Spleen (tissue), 11 donors: ENCODE measurements at regions not wholly inside any gene's neighbourhood (a gene's known extent, or its start where the extent isn't known, plus 50 kb on each side); places are given as distances from the start of the nearest gene placed in this dataset.

Source experiments
- DNase-seq: peaks from one replicate; pipeline ENCODE4 v3.0.0-alpha.2; 2020
- H3K27ac ChIP-seq, 8 donors: fragments of 200-600 bp; sonication (generic) in 7 of 8; 1 replicate in 4 of 8; 2 replicates in 4 of 8; pipeline versions ENCODE4 v1.5.0 to v1.8.0; 2016 to 2021; ENCODE audit warnings: inconsistent platforms in 4 of 8, mild to moderate bottlenecking in 4 of 8, moderate library complexity in 1 of 8
- H3K27me3 ChIP-seq, 7 donors: fragments of 200-600 bp; sonication (generic) in 6 of 7; replicated peaks in 1 of 7; 1 replicate in 4 of 7; 2 replicates in 3 of 7; pipeline versions ENCODE4 v1.5.0 to v1.8.0; 2016 to 2021; ENCODE audit warnings: inconsistent platforms in 3 of 7, mild to moderate bottlenecking in 1 of 7
- H3K36me3 ChIP-seq, 6 donors: fragments of 200-600 bp; sonication (generic) in 5 of 6; 1 replicate in 4 of 6; 2 replicates in 2 of 6; pipeline versions ENCODE4 v1.5.0 to v1.8.0; 2016 to 2021; ENCODE audit warnings: inconsistent platforms in 2 of 6
- H3K4me1 ChIP-seq, 6 donors: fragments of 200-600 bp; sonication (generic) in 5 of 6; 1 replicate in 3 of 6; 2 replicates in 3 of 6; pipeline versions ENCODE4 v1.5.0 to v1.8.0; 2016 to 2021; ENCODE audit warnings: inconsistent platforms in 3 of 6
- H3K4me3 ChIP-seq, 8 donors: fragments of 200-600 bp; sonication (generic) in 7 of 8; 1 replicate in 4 of 8; 2 replicates in 4 of 8; pipeline versions ENCODE4 v1.5.0 to v1.8.0; 2016 to 2021; ENCODE audit warnings: inconsistent platforms in 4 of 8, mild to moderate bottlenecking in 4 of 8, moderate library complexity in 2 of 8
- H3K9me3 ChIP-seq, 8 donors: fragments of 200-600 bp; sonication (generic) in 7 of 8; 1 replicate in 4 of 8; 2 replicates in 4 of 8; pipeline versions ENCODE4 v1.5.0 to v1.8.0; 2016 to 2021; ENCODE audit warnings: inconsistent platforms in 4 of 8
- POLR2A ChIP-seq, 3 donors: fragments of 450-650 bp; IDR thresholded peaks; one replicate each; pipeline ENCODE4 v1.5.1; 2017; ENCODE audit warnings: antibody characterized with exemption in 3 of 3, mild to moderate bottlenecking in 1 of 3
- POLR2AphosphoS5 ChIP-seq, 3 donors: sonication (generic); formaldehyde crosslinking; IDR thresholded peaks; one replicate each; pipeline ENCODE4 v1.5.1; 2017; ENCODE audit warnings: antibody characterized with exemption in 3 of 3
- WGBS, 5 donors: extraction: QIAGEN DNeasy Blood & Tissue Kit in 3 of 5; methylation state at CpG; one replicate each; pipeline versions ENCODE4 v1.1.5 to v1.1.7; 2013 to 2018; 5-methylcytosine and 5-hydroxymethylcytosine counted together
- intact Hi-C: fragments of 100-400 bp; cut with DNase I; formaldehyde crosslinking; loops from one replicate; pipeline ENCODE4 v1.15.0; 2023; ENCODE audit warnings: low total_unique reads
- TF ChIP-seq, protein P1 (sequence below), 11 experiments: fragments of 200-600 bp in 7 of 11; fragments of 450-650 bp in 4 of 11; sonication (generic) in 4 of 11; IDR thresholded peaks in 8 of 11; conservative IDR thresholded peaks in 3 of 11; 1 replicate in 7 of 11; 2 replicates in 4 of 11; pipeline versions ENCODE4 v1.4.0 to v1.8.0; 2016 to 2021; ENCODE audit warnings: antibody characterized with exemption in 11 of 11, inconsistent platforms in 4 of 11, mild to moderate bottlenecking in 1 of 11
- donor health status: healthy with polysubstance abuse.
- donor health status: DM: no; HTN: no; CAD: no; lungs with moderate emphysema.
- donor health status: DM: no; HTN: no; CAD: no.
- donor health status: Bipolar disorder and iron deficiency.
- donor health status: healthy.
- donor health status: DM: no; HTN: no; CAD: no.
- donor health status: DM: yes; HTN: yes; CAD: no.

DNA sequence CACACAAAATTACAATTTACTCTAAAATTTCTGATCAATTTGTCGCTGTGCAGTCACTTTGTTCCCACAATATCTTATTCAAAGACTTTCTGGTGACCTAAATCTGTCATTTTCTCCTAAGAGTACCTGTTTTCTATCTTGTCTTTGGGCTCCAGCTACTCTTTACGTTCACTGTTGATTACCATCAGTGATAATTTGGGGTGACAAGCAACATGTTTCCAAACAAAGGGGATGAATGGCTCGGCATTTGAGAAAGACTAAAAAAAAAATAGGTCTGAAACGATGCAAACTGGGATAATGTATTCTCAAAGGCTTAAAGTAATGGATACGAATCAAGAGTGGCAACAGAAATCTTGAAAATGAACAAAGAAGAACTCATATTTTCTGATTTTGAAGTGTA, 205.2 kb upstream of the DAB2 start:
- Histone ChIP-seq H3K27ac (no peak overlapping the region), H3K4me3 (no peak overlapping the region), H3K36me3 (no peaks in the 10 kb centered on the region), H3K4me1 (no peaks in the 10 kb centered on the region), H3K9me3 (no peaks in the 10 kb centered on the region), H3K27me3 (no peaks in the 10 kb centered on the region)
- intact Hi-C loops = no loop called here
- WGBS, 5 donors = 62 to 82% (median 79%) methylated on average over 5 of the region's 5 CpGs
- no peak for DNase-seq
- TF ChIP-seq POLR2AphosphoS5 (IDR thresholded peaks at IDR 0.05) (no peak), POLR2A (IDR thresholded peaks at IDR 0.05) (no peak)
- TF ChIP-seq, protein P1, sequence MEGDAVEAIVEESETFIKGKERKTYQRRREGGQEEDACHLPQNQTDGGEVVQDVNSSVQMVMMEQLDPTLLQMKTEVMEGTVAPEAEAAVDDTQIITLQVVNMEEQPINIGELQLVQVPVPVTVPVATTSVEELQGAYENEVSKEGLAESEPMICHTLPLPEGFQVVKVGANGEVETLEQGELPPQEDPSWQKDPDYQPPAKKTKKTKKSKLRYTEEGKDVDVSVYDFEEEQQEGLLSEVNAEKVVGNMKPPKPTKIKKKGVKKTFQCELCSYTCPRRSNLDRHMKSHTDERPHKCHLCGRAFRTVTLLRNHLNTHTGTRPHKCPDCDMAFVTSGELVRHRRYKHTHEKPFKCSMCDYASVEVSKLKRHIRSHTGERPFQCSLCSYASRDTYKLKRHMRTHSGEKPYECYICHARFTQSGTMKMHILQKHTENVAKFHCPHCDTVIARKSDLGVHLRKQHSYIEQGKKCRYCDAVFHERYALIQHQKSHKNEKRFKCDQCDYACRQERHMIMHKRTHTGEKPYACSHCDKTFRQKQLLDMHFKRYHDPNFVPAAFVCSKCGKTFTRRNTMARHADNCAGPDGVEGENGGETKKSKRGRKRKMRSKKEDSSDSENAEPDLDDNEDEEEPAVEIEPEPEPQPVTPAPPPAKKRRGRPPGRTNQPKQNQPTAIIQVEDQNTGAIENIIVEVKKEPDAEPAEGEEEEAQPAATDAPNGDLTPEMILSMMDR (IDR thresholded peaks at IDR 0.05 in 8 of 11, conservative IDR thresholded peaks at IDR 0.05 in 3 of 11) = no peak

DNA sequence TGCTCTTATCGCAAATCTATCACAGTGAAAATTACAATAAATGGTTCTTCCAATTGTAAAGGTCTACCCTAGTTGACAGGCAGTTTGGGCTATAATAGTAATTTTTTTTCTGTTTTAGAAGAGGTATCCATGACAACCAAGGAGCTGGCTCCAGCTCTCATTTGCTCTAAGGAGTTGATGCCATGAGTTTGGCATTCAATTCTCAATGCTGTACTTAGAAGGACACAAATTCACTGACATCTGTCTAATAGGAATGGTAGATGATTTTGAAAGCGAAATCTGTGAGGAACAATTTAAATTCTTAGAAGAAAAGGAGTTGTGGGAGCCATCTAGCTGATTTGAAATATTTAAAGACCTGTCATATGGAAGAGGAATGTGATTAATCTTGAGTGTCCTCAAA, 203.6 kb upstream of the DAB2 start:
- intact Hi-C loops = no loop called here
- no peaks in the 10 kb centered on the region for H3K4me1 ChIP-seq
- TF ChIP-seq POLR2A (IDR thresholded peaks at IDR 0.05) = no peak
- no peaks in the 10 kb centered on the region for H3K36me3 ChIP-seq
- 66 to 87% (median 83%) methylated on average over 2 of the region's 2 CpGs for WGBS, 5 donors
- H3K27me3 ChIP-seq = no peaks in the 10 kb centered on the region
- DNase-seq = no peak
- no peak overlapping the region for H3K27ac ChIP-seq
- H3K4me3 ChIP-seq = no peak overlapping the region
- no peaks in the 10 kb centered on the region for H3K9me3 ChIP-seq

DNA sequence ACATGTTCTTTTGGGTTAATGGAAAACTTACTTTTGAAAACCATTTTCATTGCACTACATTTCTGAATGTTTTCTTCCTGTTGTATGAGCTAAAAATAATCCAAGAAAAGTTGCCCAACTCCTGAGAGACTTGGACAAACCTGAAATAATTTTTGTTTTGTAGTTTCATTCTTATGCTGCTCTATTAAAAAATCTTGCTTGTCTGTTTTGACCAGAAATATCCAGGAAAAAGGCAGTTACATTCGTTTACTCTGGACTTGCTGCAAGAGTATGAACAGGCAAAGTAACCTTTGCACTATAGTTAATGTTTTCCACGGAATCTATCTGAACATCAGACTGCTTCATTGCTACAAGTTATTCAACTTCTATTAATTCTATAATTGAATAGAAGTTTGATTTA, 200.1 kb upstream of the DAB2 start:
- DNase-seq = no peak
- Histone ChIP-seq H3K4me3 (no peak overlapping the region), H3K27me3 (no peaks in the 10 kb centered on the region), H3K27ac (no peak overlapping the region), H3K36me3 (no peaks in the 10 kb centered on the region), H3K9me3 (no peaks in the 10 kb centered on the region), H3K4me1 (no peaks in the 10 kb centered on the region)
- WGBS, 5 donors = 66 to 87% (median 71%) methylated on average over 2 of the region's 2 CpGs
- intact Hi-C loops = no loop called here
- TF ChIP-seq, protein P1 (IDR thresholded peaks at IDR 0.05 in 8 of 11, conservative IDR thresholded peaks at IDR 0.05 in 3 of 11) = no peak
- no peak for TF ChIP-seq POLR2A (IDR thresholded peaks at IDR 0.05)
- TF ChIP-seq POLR2AphosphoS5 (IDR thresholded peaks at IDR 0.05) = no peak

DNA sequence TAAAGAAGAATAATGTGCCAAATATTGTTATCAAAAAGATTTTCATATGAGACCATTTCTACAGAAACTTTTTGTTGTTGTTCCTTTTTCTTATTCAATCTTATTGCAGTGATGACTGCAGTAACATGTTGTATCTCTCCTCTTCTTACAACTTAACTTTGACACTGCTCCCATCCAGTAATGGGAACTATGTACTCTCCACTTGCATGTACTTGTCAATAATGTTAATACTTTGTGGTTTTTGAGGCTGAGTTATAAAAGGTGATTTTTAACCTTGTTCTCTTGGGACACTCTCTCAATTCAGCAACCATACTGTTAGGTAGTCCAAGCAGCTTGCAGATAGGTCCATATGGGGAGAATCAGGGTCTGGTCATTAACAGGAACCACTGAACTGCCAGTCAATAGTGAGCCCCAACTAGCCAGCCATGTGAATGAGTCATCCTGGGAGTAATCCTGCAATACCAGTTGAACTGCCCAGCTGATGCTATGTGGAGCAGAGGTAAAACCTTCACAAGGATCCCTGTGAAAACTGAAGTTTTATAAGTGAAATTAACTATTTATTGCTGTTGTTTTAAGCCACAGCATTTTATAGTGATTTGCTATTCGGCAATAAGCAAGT, 199.6 kb upstream of the DAB2 start:
- no peaks in the 10 kb centered on the region for H3K36me3 ChIP-seq
- H3K4me1 ChIP-seq = no peaks in the 10 kb centered on the region
- no peak overlapping the region for H3K4me3 ChIP-seq
- no peaks in the 10 kb centered on the region for H3K27me3 ChIP-seq
- WGBS, 5 donors = 71 to 97% (median 83%) methylated on average over 1 of the region's 1 CpG
- no peaks in the 10 kb centered on the region for H3K9me3 ChIP-seq
- intact Hi-C loops = no loop called here
- H3K27ac ChIP-seq = no peak overlapping the region
- no peak for DNase-seq
- no peak for TF ChIP-seq POLR2AphosphoS5 (IDR thresholded peaks at IDR 0.05)
- TF ChIP-seq POLR2A (IDR thresholded peaks at IDR 0.05) = no peak
- TF ChIP-seq, protein P1 (IDR thresholded peaks at IDR 0.05 in 8 of 11, conservative IDR thresholded peaks at IDR 0.05 in 3 of 11) = no peak
